Activated CD8-positive, alpha-beta memory T cell treated with anti-CD3 and anti-CD28 coated beads, Interleukin-2, amount 10 ng/mL, durations not matched to agents 7 days and 5 days (primary cell): ENCODE measurements at regions not wholly inside any gene's neighbourhood (a gene's known extent, or its start where the extent isn't known, plus 50 kb on each side); places are given as distances from the start of the nearest gene placed in this dataset.

ENCODE experiments used
- ATAC-seq: fragments of 150-1000 bp; cut with Tn5 transposase; one replicate; pipeline ENCODE4 v1.10.0; 2021; ENCODE audit warnings: moderate library complexity
- CTCF ChIA-PET: fragments of 350-600 bp; sonication (Branson Sonifier 250); formaldehyde crosslinking; loops from one replicate; lab custom pipeline; 2021; ENCODE audit warnings: antibody characterized with exemption; lab: Charles Lee
- DNase-seq: peaks from one replicate; pipeline ENCODE4 v3.0.0-alpha.2; 2020
- H3K27ac Mint-ChIP-seq: one replicate; pipeline ENCODE4 v1.8.0; 2021; ENCODE audit warnings: mild to moderate bottlenecking, mixed read lengths
- H3K27me3 Mint-ChIP-seq: one replicate; pipeline ENCODE4 v1.8.0; 2021; ENCODE audit warnings: mixed read lengths
- H3K36me3 Mint-ChIP-seq: one replicate; pipeline ENCODE4 v1.8.0; 2021; ENCODE audit warnings: mild to moderate bottlenecking, mixed read lengths
- H3K4me1 Mint-ChIP-seq: one replicate; pipeline ENCODE4 v1.8.0; 2021; ENCODE audit warnings: mixed read lengths
- H3K4me3 Mint-ChIP-seq: one replicate; pipeline ENCODE4 v1.8.0; 2021; ENCODE audit warnings: mild to moderate bottlenecking, moderate library complexity, mixed read lengths
- H3K9me3 Mint-ChIP-seq: one replicate; pipeline ENCODE4 v1.8.0; 2022; ENCODE audit warnings: low read depth, mixed read lengths

DNA sequence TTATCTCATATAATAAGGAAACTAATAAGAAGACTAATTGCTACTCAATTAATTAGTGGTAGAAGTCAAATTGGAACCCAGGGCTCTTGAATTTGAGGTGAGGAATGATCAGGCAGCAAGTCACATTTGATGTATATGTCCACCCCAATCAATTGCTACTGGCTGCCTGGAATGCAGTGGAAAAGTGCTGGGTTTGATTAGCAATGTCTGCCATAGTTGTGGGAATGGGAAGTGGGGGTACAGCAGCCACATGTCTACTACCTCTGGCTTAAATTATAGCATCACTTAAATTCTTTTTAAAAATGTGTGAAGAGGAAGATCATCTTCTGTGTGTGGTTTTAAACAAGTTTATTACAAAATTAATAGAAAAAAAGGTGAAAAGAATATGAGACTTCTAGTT lies 50.8 kb upstream of the NAV2 start:
- Mint-ChIP-seq H3K4me3 (no peak overlapping the region), H3K27me3 (peaks cover 2% of the 10 kb centered on the region), H3K9me3 (no peaks in the 10 kb centered on the region), H3K36me3 (no peaks in the 10 kb centered on the region), H3K4me1 (peaks cover 10% of the 10 kb centered on the region), H3K27ac (no peak overlapping the region)
- ATAC-seq, result no peak
- CTCF ChIA-PET, result no interaction called here
- DNase-seq, result no peak

DNA sequence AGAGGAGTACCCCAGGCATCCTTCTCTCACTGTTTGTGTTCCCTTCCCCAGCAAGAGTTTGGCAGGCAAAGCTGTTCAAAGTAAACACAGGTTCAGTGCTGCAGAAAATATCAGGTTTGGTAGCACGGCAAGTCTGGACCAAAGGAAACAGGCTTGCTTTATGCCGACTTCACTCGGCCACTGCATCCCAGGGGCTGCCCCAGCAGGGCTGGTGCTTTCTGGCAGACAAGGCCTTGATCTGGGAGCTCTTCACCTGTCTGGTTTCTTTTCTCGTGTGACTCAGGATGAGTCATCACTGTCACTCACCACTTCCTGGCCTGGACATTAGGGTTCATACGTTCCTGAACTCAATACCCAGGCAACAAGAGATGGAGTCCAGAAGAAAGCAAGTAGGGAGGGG lies 52.6 kb upstream of the NAV2 start:
- peak; percentile 49 for DNase-seq
- Mint-ChIP-seq H3K4me1 (peaks cover 10% of the 10 kb centered on the region), H3K27me3 (peaks cover 2% of the 10 kb centered on the region), H3K4me3 (no peak overlapping the region), H3K9me3 (no peaks in the 10 kb centered on the region), H3K27ac (no peak overlapping the region), H3K36me3 (no peaks in the 10 kb centered on the region)
- peak; percentile 76 for ATAC-seq
- CTCF ChIA-PET, result no interaction called here

DNA sequence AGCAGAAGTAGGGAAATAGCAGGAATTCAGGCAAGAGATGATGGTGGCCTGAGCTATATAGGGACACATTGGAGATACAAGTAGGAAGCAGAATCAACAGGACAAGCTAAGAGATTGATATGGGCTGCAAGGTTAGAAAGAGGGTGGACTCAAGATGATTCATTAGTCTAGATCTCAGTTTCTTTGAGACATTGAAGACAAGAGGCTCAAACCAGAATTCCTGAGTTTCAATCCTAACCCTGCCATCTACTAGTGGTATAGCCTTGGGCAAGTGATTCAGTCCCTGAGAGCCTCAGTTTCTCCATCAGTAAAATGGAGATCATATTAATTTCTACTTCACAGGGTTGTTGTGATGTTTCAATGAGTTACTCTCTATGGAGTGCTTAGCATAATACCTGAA lies 53.1 kb upstream of the NAV2 start:
- H3K4me1 Mint-ChIP-seq, result peaks cover 10% of the 10 kb centered on the region
- H3K36me3 Mint-ChIP-seq, result no peaks in the 10 kb centered on the region
- DNase-seq (no peak), ATAC-seq (no peak)
- no peak overlapping the region for H3K27ac Mint-ChIP-seq
- H3K27me3 Mint-ChIP-seq, result peaks cover 2% of the 10 kb centered on the region
- CTCF ChIA-PET, result no interaction called here
- no peak overlapping the region for H3K4me3 Mint-ChIP-seq
- no peaks in the 10 kb centered on the region for H3K9me3 Mint-ChIP-seq

GRCh38 chr11:19658344-19658743 lies 54.3 kb upstream of the NAV2 start:
- no peak for DNase-seq
- H3K27me3 Mint-ChIP-seq, result no peaks in the 10 kb centered on the region
- no peaks in the 10 kb centered on the region for H3K9me3 Mint-ChIP-seq
- ATAC-seq, result no peak
- H3K27ac Mint-ChIP-seq, result no peak overlapping the region
- peaks cover 10% of the 10 kb centered on the region for H3K4me1 Mint-ChIP-seq
- no peak overlapping the region for H3K4me3 Mint-ChIP-seq
- CTCF ChIA-PET, result no interaction called here
- H3K36me3 Mint-ChIP-seq, result no peaks in the 10 kb centered on the region

- no peak for ATAC-seq
- Mint-ChIP-seq H3K9me3 (no peaks in the 10 kb centered on the region), H3K4me1 (peaks cover 10% of the 10 kb centered on the region), H3K27me3 (no peaks in the 10 kb centered on the region), H3K27ac (no peak overlapping the region), H3K36me3 (no peaks in the 10 kb centered on the region), H3K4me3 (no peak overlapping the region)
- no peak for DNase-seq
- CTCF ChIA-PET, result no interaction called here
Observed at GRCh38 chr11:19656140-19656541, 56.5 kb upstream of the NAV2 start.

- Mint-ChIP-seq H3K9me3 (no peaks in the 10 kb centered on the region), H3K27ac (no peak overlapping the region), H3K36me3 (no peaks in the 10 kb centered on the region), H3K4me3 (no peak overlapping the region), H3K4me1 (no peaks in the 10 kb centered on the region), H3K27me3 (no peaks in the 10 kb centered on the region)
- ATAC-seq (no peak), DNase-seq (no peak)
- CTCF ChIA-PET, result interaction anchor here (1.1 kb wide), 1 partner anchor 23 kb away, joined by 3 read pairs; no protein-coding TSS in a partner anchor
Observed at GRCh38 chr11:19652623-19653375, 59.8 kb upstream of the NAV2 start.

DNA sequence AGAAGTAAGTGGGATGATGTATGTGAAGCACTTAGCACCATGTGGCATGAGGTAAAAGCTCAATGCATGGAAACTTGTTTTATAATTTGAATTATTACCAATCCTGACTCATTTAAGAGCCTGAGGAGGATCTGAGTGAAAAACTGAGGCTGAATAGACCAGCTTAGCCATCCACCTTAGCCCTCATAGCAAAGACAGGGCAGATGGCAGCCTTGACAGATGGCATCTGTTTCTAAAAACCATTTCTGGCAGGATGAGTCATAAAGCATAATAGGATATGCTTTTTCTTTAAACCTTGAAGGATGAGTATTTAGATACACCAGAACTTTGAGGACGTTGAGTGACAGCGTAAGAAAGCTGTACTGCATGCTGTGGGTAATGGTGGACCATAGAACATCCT lies 61.0 kb upstream of the NAV2 start:
- Mint-ChIP-seq H3K36me3 (no peaks in the 10 kb centered on the region), H3K4me3 (no peak overlapping the region), H3K4me1 (no peaks in the 10 kb centered on the region), H3K27me3 (no peaks in the 10 kb centered on the region), H3K27ac (no peak overlapping the region), H3K9me3 (no peaks in the 10 kb centered on the region)
- no peak for DNase-seq
- ATAC-seq, result no peak
- CTCF ChIA-PET, result no interaction called here

GRCh38 chr11:19651028-19651427 lies 61.6 kb upstream of the NAV2 start:
- Mint-ChIP-seq H3K4me3 (no peak overlapping the region), H3K9me3 (no peaks in the 10 kb centered on the region), H3K4me1 (no peaks in the 10 kb centered on the region), H3K36me3 (no peaks in the 10 kb centered on the region), H3K27me3 (no peaks in the 10 kb centered on the region), H3K27ac (no peak overlapping the region)
- CTCF ChIA-PET, result no interaction called here
- no peak for ATAC-seq
- no peak for DNase-seq

DNA sequence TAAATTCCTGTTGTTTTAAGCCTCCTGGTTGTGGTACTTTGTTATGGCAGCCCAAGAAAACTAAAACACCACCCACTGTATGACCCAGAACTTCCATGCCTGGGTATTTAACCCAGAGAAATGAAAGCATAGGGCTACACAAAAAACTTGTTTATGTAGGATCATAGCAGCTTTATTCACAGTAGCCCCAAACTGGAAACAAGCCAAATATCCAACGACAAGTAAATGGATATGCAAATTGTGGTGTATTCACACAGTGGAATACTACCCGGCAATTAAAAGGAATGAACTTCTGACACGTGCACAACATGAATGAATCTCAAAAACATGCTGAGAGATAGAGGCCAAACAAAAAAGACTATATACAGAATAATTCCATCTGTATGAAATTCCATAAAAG lies 62.2 kb upstream of the NAV2 start:
- DNase-seq (no peak), ATAC-seq (no peak)
- no peaks in the 10 kb centered on the region for H3K36me3 Mint-ChIP-seq
- H3K27ac Mint-ChIP-seq, result no peak overlapping the region
- CTCF ChIA-PET, result no interaction called here
- H3K4me3 Mint-ChIP-seq, result no peak overlapping the region
- no peaks in the 10 kb centered on the region for H3K9me3 Mint-ChIP-seq
- no peaks in the 10 kb centered on the region for H3K27me3 Mint-ChIP-seq
- H3K4me1 Mint-ChIP-seq, result no peaks in the 10 kb centered on the region

GRCh38 chr11:19649751-19650150 lies 62.9 kb upstream of the NAV2 start:
- H3K27me3 Mint-ChIP-seq, result no peaks in the 10 kb centered on the region
- CTCF ChIA-PET, result no interaction called here
- H3K36me3 Mint-ChIP-seq, result no peaks in the 10 kb centered on the region
- ATAC-seq (no peak), DNase-seq (no peak)
- H3K9me3 Mint-ChIP-seq, result no peaks in the 10 kb centered on the region
- H3K27ac Mint-ChIP-seq, result no peak overlapping the region
- no peak overlapping the region for H3K4me3 Mint-ChIP-seq
- H3K4me1 Mint-ChIP-seq, result no peaks in the 10 kb centered on the region

GRCh38 chr11:19648321-19648720 lies 64.3 kb upstream of the NAV2 start:
- Mint-ChIP-seq H3K36me3 (no peaks in the 10 kb centered on the region), H3K27me3 (no peaks in the 10 kb centered on the region), H3K4me3 (no peak overlapping the region), H3K4me1 (no peaks in the 10 kb centered on the region), H3K9me3 (no peaks in the 10 kb centered on the region), H3K27ac (no peak overlapping the region)
- DNase-seq, result no peak
- ATAC-seq, result no peak
- CTCF ChIA-PET, result no interaction called here

- no peaks in the 10 kb centered on the region for H3K4me1 Mint-ChIP-seq
- H3K27ac Mint-ChIP-seq, result no peak overlapping the region
- DNase-seq (no peak), ATAC-seq (no peak)
- no peaks in the 10 kb centered on the region for H3K36me3 Mint-ChIP-seq
- CTCF ChIA-PET, result no interaction called here
- no peaks in the 10 kb centered on the region for H3K9me3 Mint-ChIP-seq
- H3K4me3 Mint-ChIP-seq, result no peak overlapping the region
- H3K27me3 Mint-ChIP-seq, result no peaks in the 10 kb centered on the region
Observed at GRCh38 chr11:19647816-19648215, 64.8 kb upstream of the NAV2 start.

DNA sequence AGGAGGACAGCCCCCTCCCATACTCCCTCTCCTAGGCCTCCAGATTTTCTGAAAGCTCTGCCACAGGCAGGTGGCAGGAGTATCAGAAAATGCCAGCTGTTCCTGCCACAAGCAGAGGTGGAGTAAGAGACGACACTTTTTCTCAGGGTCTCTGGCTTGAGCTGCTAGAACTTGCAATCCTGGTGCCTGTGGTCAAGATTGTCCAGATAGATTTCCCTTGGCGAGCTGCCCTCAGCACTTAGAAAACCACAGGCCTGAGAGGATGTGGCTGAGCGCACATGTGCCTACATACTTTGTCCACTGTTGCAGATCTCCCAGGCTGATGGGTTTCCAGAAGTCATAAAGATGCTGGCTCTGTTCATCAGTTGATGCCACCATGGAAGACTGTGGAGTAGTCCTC lies 65.7 kb upstream of the NAV2 start:
- H3K9me3 Mint-ChIP-seq, result no peaks in the 10 kb centered on the region
- H3K4me3 Mint-ChIP-seq, result no peak overlapping the region
- H3K27me3 Mint-ChIP-seq, result no peaks in the 10 kb centered on the region
- no peaks in the 10 kb centered on the region for H3K4me1 Mint-ChIP-seq
- H3K27ac Mint-ChIP-seq, result no peak overlapping the region
- CTCF ChIA-PET, result no interaction called here
- no peaks in the 10 kb centered on the region for H3K36me3 Mint-ChIP-seq
- DNase-seq, result no peak
- ATAC-seq, result no peak

DNA sequence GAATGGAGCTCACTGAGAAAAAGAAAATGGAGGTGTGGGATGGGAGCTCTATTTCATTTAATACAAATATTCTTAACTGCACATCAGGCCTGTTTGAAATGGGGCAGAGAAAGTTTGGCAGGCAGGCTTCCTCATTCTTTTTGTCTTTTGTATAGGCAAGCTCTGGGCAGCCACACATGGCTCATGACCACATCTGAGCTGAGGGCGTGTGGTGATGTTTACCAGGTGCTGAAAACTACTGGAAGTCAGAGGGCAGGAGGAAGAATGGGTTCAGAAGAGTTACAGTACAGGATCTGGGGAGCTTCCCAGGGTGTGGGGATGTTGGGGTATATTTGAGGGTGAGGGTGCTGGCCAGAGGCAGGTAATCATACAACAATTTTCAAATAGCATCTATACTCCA lies 66.3 kb upstream of the NAV2 start:
- CTCF ChIA-PET, result no interaction called here
- Mint-ChIP-seq H3K4me1 (no peaks in the 10 kb centered on the region), H3K27me3 (no peaks in the 10 kb centered on the region), H3K27ac (no peak overlapping the region), H3K36me3 (no peaks in the 10 kb centered on the region), H3K9me3 (no peaks in the 10 kb centered on the region), H3K4me3 (no peak overlapping the region)
- DNase-seq (no peak), ATAC-seq (no peak)

GRCh38 chr11:19644316-19644715 lies 68.3 kb upstream of the NAV2 start:
- CTCF ChIA-PET, result no interaction called here
- Mint-ChIP-seq H3K27ac (no peak overlapping the region), H3K36me3 (no peaks in the 10 kb centered on the region), H3K9me3 (no peaks in the 10 kb centered on the region), H3K27me3 (no peaks in the 10 kb centered on the region), H3K4me1 (no peaks in the 10 kb centered on the region), H3K4me3 (no peak overlapping the region)
- no peak for ATAC-seq
- no peak for DNase-seq
